HL-60/S4 (cell line): ENCODE measurements at regions not wholly inside any gene's neighbourhood (a gene's known extent, or its start where the extent isn't known, plus 50 kb on each side); places are given as distances from the start of the nearest gene placed in this dataset.
"Not testable (repeated sequence)": the region's sequence is repeated elsewhere in the genome, so short reads cannot be mapped to it uniquely, and the experiment has no call there.

Source experiments
- in situ Hi-C: fragments of 300-500 bp; cut with MboI; formaldehyde crosslinking; loops from 2 replicates; pipeline ENCODE4 v1.14.3; 2022; ENCODE audit warnings: low sequenced_read_pairs

DNA sequence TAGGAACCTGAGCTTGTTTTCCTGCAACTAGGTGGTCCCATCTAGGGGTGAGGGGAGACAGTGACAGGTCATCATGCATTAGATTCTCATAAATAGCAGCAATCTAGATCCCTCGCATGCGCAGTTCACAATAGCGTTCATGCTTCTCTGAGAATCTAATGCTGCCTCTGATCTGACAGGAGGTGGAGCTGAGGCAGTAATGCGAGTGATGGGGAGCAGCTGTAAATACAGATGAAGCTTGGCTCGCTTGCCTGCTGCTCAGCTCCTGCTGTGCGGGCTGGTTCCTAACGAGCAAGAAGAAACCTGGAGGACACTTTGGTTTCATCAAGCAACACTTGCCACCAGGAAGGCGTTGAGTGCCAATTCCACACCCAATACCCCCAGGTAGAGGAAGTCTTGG, 95.1 kb upstream of the OLIG2 start:
- in situ Hi-C loops, result no loop called here

GRCh38 chr21:32934068-32934467, 91.7 kb upstream of the OLIG2 start:
- in situ Hi-C loops, result not testable (repeated sequence)

- in situ Hi-C loops, result no loop called here
These were observed 90.9 kb upstream of the OLIG2 start for GRCh38 chr21:32934829-32935228.

DNA sequence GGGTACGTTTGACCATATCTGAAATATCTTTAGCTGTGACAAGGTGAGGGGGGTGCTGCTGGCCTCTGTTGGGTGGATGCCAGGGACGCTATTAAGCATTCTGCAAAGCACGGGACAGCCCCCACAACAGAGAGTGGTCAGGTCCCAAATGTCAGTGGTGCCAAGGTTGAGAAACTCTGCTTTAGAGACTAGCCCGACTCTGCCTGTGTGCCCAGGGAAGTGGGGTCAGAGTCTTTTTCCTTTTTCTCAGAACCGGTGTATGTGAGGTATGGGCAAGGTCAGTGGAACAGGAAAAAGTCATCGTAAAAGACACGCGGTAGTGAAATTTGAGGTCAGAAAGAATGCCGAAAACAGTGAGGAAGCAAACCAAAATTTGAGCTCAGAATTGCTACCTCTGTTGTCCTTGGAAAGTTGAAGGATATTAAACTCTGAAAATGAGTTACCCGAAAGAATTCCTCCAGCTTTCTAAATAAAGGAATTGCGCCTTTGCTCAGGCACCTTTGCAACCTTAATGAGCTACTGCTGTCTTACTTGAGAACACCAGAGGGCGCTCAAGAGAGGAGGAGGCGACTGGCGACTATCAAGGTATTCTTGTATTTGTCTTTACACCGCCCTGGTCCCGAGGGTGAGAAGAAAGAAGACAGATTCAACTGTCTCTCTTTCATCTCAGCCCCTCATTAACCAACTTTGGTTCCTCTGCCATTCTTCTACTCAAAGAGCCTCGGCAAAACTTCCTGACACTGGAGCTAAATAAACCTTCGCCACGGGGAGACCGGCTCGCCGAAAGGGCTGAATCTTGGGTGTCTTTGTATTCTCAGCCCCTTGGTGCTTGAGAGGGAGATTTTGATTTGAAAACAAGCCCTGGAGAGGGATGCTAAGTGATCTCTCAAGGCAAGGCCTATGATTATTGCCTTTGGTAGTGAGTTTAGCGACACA, 85.4 kb upstream of the OLIG2 start:
- in situ Hi-C loops, result no loop called here

DNA sequence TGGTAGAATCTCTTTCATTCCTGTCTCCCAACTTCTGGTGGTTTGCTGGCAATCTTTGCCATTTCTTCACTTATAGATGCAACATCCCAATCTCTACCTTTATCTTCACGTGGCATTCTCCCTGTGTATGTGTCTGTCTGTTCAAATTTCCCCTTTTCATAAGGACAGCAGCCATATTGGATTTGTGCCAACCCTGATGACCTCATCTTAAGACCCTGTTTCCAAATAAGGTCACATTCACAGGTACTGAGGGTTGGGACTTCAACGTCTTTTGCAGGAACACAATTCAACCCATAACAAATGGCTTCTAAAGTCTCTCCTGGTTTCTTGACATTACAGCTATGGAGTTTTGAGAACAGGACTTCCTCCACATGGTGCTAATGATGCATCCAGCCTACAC, 84.5 kb upstream of the OLIG2 start:
- in situ Hi-C loops, result no loop called here

- in situ Hi-C loops, result no loop called here
These were observed 79.1 kb upstream of the OLIG2 start for GRCh38 chr21:32946654-32947053.

DNA sequence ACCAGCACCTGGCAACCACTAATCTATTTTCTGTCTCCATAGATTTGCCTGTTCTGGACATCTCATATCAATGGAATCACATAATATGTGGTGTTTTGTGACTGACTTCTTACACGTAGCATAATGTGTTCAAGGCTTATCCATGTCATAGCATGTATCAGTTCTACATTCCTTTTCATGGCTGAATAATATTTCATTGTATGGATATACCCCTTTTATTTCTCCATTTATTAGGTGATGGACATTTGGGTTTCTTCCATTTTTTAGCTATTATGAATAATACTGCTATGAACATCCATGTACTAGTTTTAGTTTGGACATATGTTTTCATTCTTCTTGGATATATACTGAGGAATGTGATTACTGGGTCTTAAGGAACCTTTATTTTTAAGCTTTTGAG, 78.0 kb upstream of the OLIG2 start:
- in situ Hi-C loops, result no loop called here

GRCh38 chr21:32949701-32950100, 76.0 kb upstream of the OLIG2 start:
- in situ Hi-C loops, result no loop called here

DNA sequence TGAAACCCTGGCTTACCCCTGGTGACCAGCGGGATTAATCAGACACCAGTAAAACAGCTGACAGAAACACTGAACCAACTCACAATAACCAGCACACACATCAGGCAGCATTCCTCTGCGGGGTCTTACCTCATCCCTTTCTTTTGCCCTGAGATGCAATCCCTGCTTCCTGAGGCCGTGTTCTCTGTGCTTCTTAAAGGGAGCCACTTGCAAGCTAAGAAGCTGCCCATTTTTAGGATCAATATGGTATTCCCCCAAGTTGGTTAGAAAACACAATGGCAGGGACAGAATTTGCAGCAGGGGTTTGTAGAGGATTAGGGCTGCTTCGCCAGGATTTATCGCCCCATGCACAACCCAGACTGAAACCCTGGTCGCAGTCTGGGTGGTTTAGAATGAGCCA, 74.7 kb upstream of the OLIG2 start:
- in situ Hi-C loops, result no loop called here

GRCh38 chr21:32954353-32954752, 71.4 kb upstream of the OLIG2 start:
- in situ Hi-C loops, result no loop called here

DNA sequence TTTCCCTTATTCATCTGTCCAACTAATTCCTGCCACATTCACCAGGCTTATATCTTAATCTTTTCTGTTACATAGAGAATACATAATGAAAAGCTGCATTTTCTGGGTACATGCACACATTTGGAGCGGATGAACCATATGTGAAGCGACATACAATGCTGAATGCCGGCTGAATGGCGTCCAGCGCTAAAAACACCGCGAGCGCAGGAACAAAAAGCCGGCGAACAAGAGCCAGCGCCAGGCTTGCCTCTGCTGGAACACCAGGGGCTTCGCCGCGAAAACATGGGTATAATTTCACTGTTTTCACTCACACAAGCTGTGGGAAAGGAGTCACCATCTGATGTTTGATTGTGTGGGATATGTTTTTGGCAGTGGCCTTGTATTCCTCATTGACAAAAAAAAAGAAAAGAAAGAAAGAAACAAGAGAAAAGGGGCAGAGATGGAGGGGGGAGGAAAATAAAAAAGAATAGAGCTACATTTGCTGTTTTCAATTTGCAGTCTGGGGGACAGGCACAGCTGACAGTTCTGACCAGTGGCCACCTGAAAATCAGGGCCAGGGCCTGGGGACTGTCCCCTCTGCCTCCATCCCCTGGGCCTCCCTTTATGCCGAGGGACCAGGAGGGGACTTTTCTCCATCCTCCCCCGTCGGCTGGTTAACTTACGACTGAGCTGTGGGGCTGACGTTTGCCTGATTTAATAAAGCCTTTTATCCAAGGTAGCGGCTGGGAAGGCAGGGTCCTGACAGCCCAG, 70.2 kb upstream of the OLIG2 start:
- in situ Hi-C loops, result no loop called here

- in situ Hi-C loops, result no loop called here
These were observed 69.6 kb upstream of the OLIG2 start for GRCh38 chr21:32956061-32956656.

GRCh38 chr21:32957545-32957944, 68.2 kb upstream of the OLIG2 start:
- in situ Hi-C loops, result no loop called here

DNA sequence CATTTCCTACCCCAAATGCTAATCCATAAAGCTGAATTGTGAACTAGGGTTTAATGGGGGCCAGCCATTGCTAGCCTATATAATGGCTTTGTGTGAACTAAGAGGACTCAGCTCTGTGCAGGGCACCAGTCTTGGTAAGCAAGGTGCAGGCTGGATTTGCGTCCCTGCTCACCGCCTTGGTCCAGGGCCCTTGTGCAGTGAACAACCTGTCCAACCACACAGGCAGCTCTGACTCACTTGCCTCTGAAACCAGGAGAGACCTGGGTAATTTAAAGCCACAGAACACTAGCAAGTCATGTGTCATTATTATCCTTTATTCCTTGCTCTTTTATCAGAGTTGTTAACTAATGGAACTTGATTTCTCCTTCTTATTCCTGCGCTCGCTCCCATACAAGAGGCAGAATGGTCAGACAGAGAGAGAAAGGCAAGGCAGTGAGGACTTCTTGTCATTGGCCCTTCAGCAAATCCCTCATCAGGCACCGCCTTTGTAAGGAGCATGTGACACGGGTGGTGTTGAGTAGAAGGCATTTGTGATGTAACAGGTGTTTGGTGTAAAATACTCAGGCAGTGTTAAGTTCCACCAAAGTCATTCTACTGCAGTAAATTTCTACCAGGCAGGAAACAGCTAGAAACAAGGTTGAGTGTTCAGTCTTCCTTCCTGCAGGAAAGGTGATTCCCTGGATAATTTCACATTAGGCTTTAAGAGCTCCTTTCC, 67.3 kb upstream of the OLIG2 start:
- in situ Hi-C loops, result no loop called here

- in situ Hi-C loops, result no loop called here
These were observed 63.5 kb upstream of the OLIG2 start for GRCh38 chr21:32962268-32962667.

- in situ Hi-C loops, result no loop called here
These were observed 60.5 kb upstream of the OLIG2 start for GRCh38 chr21:32965129-32965680.

DNA sequence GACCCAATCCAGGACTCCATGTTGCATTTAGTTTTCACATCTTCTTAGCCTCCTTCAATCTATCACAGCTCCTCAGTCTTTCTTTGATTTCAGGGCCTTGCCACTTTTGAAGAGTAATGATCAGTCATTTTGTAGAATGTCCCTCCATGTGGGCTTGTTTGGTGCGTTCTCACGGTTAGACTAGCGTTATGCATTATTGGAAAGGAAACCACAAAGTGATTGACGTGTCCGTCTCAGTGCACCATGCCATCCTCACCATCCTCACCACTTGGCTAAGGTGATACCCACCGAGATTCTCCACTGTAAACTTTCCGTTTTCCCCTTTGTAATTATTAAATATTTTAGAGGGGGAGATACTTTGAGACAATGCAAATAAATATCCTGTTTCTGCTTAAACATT, 59.6 kb upstream of the OLIG2 start:
- in situ Hi-C loops, result no loop called here

DNA sequence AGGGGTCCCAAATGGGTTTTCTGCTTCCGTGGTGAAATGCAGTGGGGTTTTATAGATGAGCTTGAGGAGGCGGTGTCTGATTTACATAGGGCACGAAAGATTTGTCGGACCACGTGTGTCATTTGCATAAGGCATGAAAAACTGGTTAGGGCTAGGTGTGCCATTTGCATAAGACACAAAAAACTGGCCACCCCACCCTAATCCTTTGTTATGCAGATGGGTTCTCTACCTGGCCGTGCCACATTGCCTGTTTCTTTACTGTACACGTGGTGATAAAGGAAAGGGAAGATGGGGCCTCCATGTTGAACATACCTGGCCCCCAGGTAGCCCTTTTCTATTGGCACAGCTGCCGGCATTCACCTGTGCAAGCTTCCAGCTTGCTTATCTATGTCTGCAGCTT, 57.6 kb upstream of the OLIG2 start:
- in situ Hi-C loops, result not testable (repeated sequence)

- in situ Hi-C loops, result loop anchor here (25.0 kb wide), 1 partner anchor 463 kb away; no protein-coding TSS in a partner anchor
These were observed 51.1 kb upstream of the OLIG2 start for GRCh38 chr21:32974653-32975052.

GRCh38 chr21:32975811-32976431, 49.8 kb upstream of the OLIG2 start:
- in situ Hi-C loops, result loop anchor here (25.0 kb wide), 1 partner anchor 461 kb away; no protein-coding TSS in a partner anchor
